ENCODE measurements at regions not wholly inside any gene's neighbourhood (a gene's known extent, or its start where the extent isn't known, plus 50 kb on each side); places are given as distances from the start of the nearest gene placed in this dataset.

DNA sequence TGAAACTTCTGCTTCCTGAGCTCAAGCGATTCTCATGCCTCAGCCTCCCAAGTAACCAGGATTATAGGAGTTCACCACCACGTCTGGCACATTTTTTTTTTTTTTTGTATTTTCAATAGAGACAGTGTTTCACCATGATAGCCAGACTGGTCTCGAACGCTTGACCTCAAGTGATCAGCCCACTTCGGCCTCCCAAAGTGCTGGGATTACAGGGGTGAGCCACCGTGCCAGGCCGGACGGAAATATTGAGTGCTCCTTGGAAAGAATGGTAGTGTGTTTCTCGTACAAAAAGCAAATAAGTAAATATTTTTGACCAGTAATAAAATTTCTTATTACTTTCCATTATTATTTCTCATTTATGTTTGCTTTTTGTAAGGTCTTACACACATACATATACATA is 1307.9 kb upstream of the CDH6 start:
- no peak for TF ChIP-seq NRF1 (IDR thresholded peaks at IDR 0.05; ENCODE audit: low read depth, low read length)
- TF ChIP-seq MAFK (IDR thresholded peaks at IDR 0.05; ENCODE audit: low read depth, low read length): no peak

Measured in H1 (cell line).